MCF 10A (cell line): ENCODE measurements at regions not wholly inside any gene's neighbourhood (a gene's known extent, or its start where the extent isn't known, plus 50 kb on each side); places are given as distances from the start of the nearest gene placed in this dataset.

Source experiments
- BruUV-seq: library from RNA; stranded (reverse); fragments of 400-500 nt; replicated peaks from 2 replicates; lab custom pipeline; 2021; lab: Mats Ljungman, UMichigan
- CTCF ChIA-PET: fragments of 300-600 bp; sonication (Branson Sonifier 250); formaldehyde crosslinking; extraction: SDS; loops from one replicate; lab custom pipeline; 2021; ENCODE audit warnings: antibody characterized with exemption, inconsistent platforms; lab: Yijun Ruan, JAX
- POLR2A ChIA-PET: fragments of 300-600, 350-650 bp; sonication (Branson Sonifier 250); formaldehyde crosslinking; extraction: SDS; loops from one replicate; lab custom pipeline; 2020; ENCODE audit warnings: antibody characterized with exemption, inconsistent platforms; lab: Yijun Ruan, JAX
- DNase-seq: peaks from one replicate; pipeline ENCODE4 v3.0.0-alpha.2; 2018; ENCODE audit not compliant: unreplicated experiment
- H3K27ac Mint-ChIP-seq: one replicate; pipeline ENCODE4 v1.8.0; 2022; ENCODE audit warnings: mild to moderate bottlenecking, low read depth, mixed read lengths; ENCODE audit not compliant: unreplicated experiment
- H3K27me3 Mint-ChIP-seq: one replicate; pipeline ENCODE4 v1.8.0; 2022; ENCODE audit warnings: mixed read lengths; ENCODE audit not compliant: insufficient read depth, unreplicated experiment
- H3K36me3 Mint-ChIP-seq: one replicate; pipeline ENCODE4 v1.8.0; 2022; ENCODE audit warnings: mild to moderate bottlenecking, moderate library complexity, mixed read lengths; ENCODE audit not compliant: insufficient read depth, unreplicated experiment
- H3K4me1 Mint-ChIP-seq: one replicate; pipeline ENCODE4 v1.8.0; 2022; ENCODE audit warnings: mixed read lengths; ENCODE audit not compliant: insufficient read depth, unreplicated experiment
- H3K4me3 Mint-ChIP-seq: one replicate; pipeline ENCODE4 v1.8.0; 2022; ENCODE audit warnings: mild to moderate bottlenecking, moderate library complexity, mixed read lengths; ENCODE audit not compliant: unreplicated experiment
- H3K9me3 Mint-ChIP-seq: one replicate; pipeline ENCODE4 v1.8.0; 2022; ENCODE audit warnings: mixed read lengths; ENCODE audit not compliant: unreplicated experiment
- CTCF ChIP-seq: fragments of 200-600 bp; IDR thresholded peaks from one replicate; pipeline ENCODE4 v1.8.0; 2022; ENCODE audit warnings: antibody characterized with exemption, mild to moderate bottlenecking; ENCODE audit not compliant: unreplicated experiment
- intact Hi-C: fragments of 100-400 bp; cut with micrococcal nuclease; formaldehyde crosslinking; loops from 2 replicates; pipeline ENCODE4 v1.14.1; 2022

GRCh38 chr3:190983875-190984274, 121.4 kb upstream of the GMNC start:
- no peaks in the 10 kb centered on the region for H3K36me3 Mint-ChIP-seq
- H3K27ac Mint-ChIP-seq, result no peak overlapping the region
- no peak for TF ChIP-seq CTCF
- CTCF ChIA-PET, result interaction anchor here (0.6 kb wide), 1 partner anchor 120 kb away, joined by 4 read pairs; no protein-coding TSS in a partner anchor
- peaks cover 11% of the 10 kb centered on the region for H3K9me3 Mint-ChIP-seq
- no peak overlapping the region for H3K4me3 Mint-ChIP-seq
- no peak for DNase-seq
- no TSS peak for BruUV-seq
- intact Hi-C loops, result no loop called here
- POLR2A ChIA-PET, result no interaction called here
- no peaks in the 10 kb centered on the region for H3K27me3 Mint-ChIP-seq
- no peaks in the 10 kb centered on the region for H3K4me1 Mint-ChIP-seq

GRCh38 chr3:190973771-190974170, 111.3 kb upstream of the GMNC start:
- Mint-ChIP-seq H3K9me3 (no peaks in the 10 kb centered on the region), H3K27ac (no peak overlapping the region), H3K4me3 (no peak overlapping the region), H3K4me1 (peaks cover 4% of the 10 kb centered on the region), H3K36me3 (no peaks in the 10 kb centered on the region), H3K27me3 (no peaks in the 10 kb centered on the region)
- POLR2A ChIA-PET, result no interaction called here
- intact Hi-C loops, result no loop called here
- no TSS peak for BruUV-seq
- CTCF ChIA-PET, result interaction anchor here (1.2 kb wide), 1 partner anchor 91 kb away, joined by 5 read pairs; no protein-coding TSS in a partner anchor
- TF ChIP-seq CTCF, result no peak
- no peak for DNase-seq

- POLR2A ChIA-PET, result interaction anchor here (0.7 to 2.4 kb wide), 2 partner anchors 10 to 11 kb away, joined by 4 to 7 read pairs; no protein-coding TSS in a partner anchor
- BruUV-seq, result no TSS peak
- peaks cover 4% of the 10 kb centered on the region for H3K4me1 Mint-ChIP-seq
- no peaks in the 10 kb centered on the region for H3K27me3 Mint-ChIP-seq
- DNase-seq, result peak; percentile 43
- H3K4me3 Mint-ChIP-seq, result no peak overlapping the region
- H3K27ac Mint-ChIP-seq, result no peak overlapping the region
- no peaks in the 10 kb centered on the region for H3K9me3 Mint-ChIP-seq
- TF ChIP-seq CTCF, result no peak
- CTCF ChIA-PET, result no interaction called here
- intact Hi-C loops, result no loop called here
- no peaks in the 10 kb centered on the region for H3K36me3 Mint-ChIP-seq
Observed at GRCh38 chr3:190972840-190973270, 110.4 kb upstream of the GMNC start.

- DNase-seq, result no peak
- CTCF ChIA-PET, result no interaction called here
Observed at GRCh38 chr3:190972196-190972595, 109.7 kb upstream of the GMNC start.

More at GRCh38 chr3:190972196-190972595, 109.7 kb upstream of the GMNC start:
- BruUV-seq, result no TSS peak
- Mint-ChIP-seq H3K4me3 (no peak overlapping the region), H3K4me1 (peaks cover 4% of the 10 kb centered on the region), H3K27ac (no peak overlapping the region), H3K27me3 (no peaks in the 10 kb centered on the region), H3K36me3 (no peaks in the 10 kb centered on the region), H3K9me3 (no peaks in the 10 kb centered on the region)
- POLR2A ChIA-PET, result interaction anchor here (2.4 kb wide), 1 partner anchor 9 kb away, joined by 7 read pairs; no protein-coding TSS in a partner anchor
- TF ChIP-seq CTCF, result no peak
- intact Hi-C loops, result no loop called here
